GM19438 (cell line): ENCODE measurements at regions not wholly inside any gene's neighbourhood (a gene's known extent, or its start where the extent isn't known, plus 50 kb on each side); places are given as distances from the start of the nearest gene placed in this dataset.

ENCODE experiments used
- ATAC-seq: cut with Tn5 transposase; IDR thresholded peaks from one replicate; pipeline ENCODE4 v1.9.1; 2021; ENCODE audit warnings: low read depth; ENCODE audit not compliant: unreplicated experiment

GRCh38 chr18:68469049-68469625 is 245.8 kb downstream of the TMX3 start:
- ATAC-seq = no peak

GRCh38 chr18:68467957-68468356 is 247.0 kb downstream of the TMX3 start:
- ATAC-seq = no peak

- no peak for ATAC-seq
These were observed 247.6 kb downstream of the TMX3 start for GRCh38 chr18:68467329-68467728.

GRCh38 chr18:68466672-68467071 is 248.2 kb downstream of the TMX3 start:
- no peak for ATAC-seq

- no peak for ATAC-seq
These were observed 252.1 kb downstream of the TMX3 start for GRCh38 chr18:68462766-68463165.

GRCh38 chr18:68462148-68462547 is 252.8 kb downstream of the TMX3 start:
- no peak for ATAC-seq

- no peak for ATAC-seq
These were observed 253.4 kb downstream of the TMX3 start for GRCh38 chr18:68461481-68462018.

- no peak for ATAC-seq
These were observed 254.9 kb downstream of the TMX3 start for GRCh38 chr18:68459968-68460367.

- no peak for ATAC-seq
These were observed 257.9 kb downstream of the TMX3 start for GRCh38 chr18:68456985-68457384.

GRCh38 chr18:68455229-68455603 is 259.7 kb downstream of the TMX3 start:
- ATAC-seq = no peak

GRCh38 chr18:68454511-68455228 is 260.2 kb downstream of the TMX3 start:
- no peak for ATAC-seq

- no peak for ATAC-seq
These were observed 265.6 kb downstream of the TMX3 start for GRCh38 chr18:68449292-68449691.

GRCh38 chr18:68448736-68449135 is 266.2 kb downstream of the TMX3 start:
- no peak for ATAC-seq

- ATAC-seq = no peak
These were observed 267.6 kb downstream of the TMX3 start for GRCh38 chr18:68447286-68447685.

- ATAC-seq = no peak
These were observed 269.1 kb downstream of the TMX3 start for GRCh38 chr18:68445668-68446426.

GRCh38 chr18:68445136-68445535 is 269.8 kb downstream of the TMX3 start:
- ATAC-seq = no peak

- ATAC-seq = no peak
These were observed 273.7 kb downstream of the TMX3 start for GRCh38 chr18:68441241-68441640.

GRCh38 chr18:68440433-68440832 is 274.5 kb downstream of the TMX3 start:
- no peak for ATAC-seq

GRCh38 chr18:68439642-68440041 is 275.3 kb downstream of the TMX3 start:
- ATAC-seq = no peak

GRCh38 chr18:68438983-68439382 is 275.9 kb downstream of the TMX3 start:
- no peak for ATAC-seq

GRCh38 chr18:68438536-68438935 is 276.4 kb downstream of the TMX3 start:
- ATAC-seq = no peak

- no peak for ATAC-seq
These were observed 278.4 kb downstream of the TMX3 start for GRCh38 chr18:68436485-68436884.
